ENCODE measurements at regions not wholly inside any gene's neighbourhood (a gene's known extent, or its start where the extent isn't known, plus 50 kb on each side); places are given as distances from the start of the nearest gene placed in this dataset.

GRCh38 chr1:163571950-163572349 lies 250.2 kb downstream of the NUF2 start:
- H3K27ac ChIP-seq, result no peak overlapping the region
- H3K4me3 ChIP-seq, result no peak overlapping the region
- no peaks in the 10 kb centered on the region for H3K36me3 ChIP-seq
- no peaks in the 10 kb centered on the region for H3K4me1 ChIP-seq
- TF ChIP-seq CTCF (IDR thresholded peaks at IDR 0.05), result no peak
- H3K9me3 ChIP-seq, result no peaks in the 10 kb centered on the region
- DNase-seq (no peak), ATAC-seq (no peak)
- intact Hi-C loops (cut with DNase I), result no loop called here
- no peaks in the 10 kb centered on the region for H3K27me3 ChIP-seq

- TF ChIP-seq CTCF (IDR thresholded peaks at IDR 0.05), result no peak
- Histone ChIP-seq H3K9me3 (no peaks in the 10 kb centered on the region), H3K27me3 (no peaks in the 10 kb centered on the region), H3K27ac (no peak overlapping the region), H3K36me3 (no peaks in the 10 kb centered on the region), H3K4me3 (no peak overlapping the region), H3K4me1 (no peaks in the 10 kb centered on the region)
- no peak for ATAC-seq
- intact Hi-C loops (cut with DNase I), result no loop called here
- no peak for DNase-seq
Observed at GRCh38 chr1:163574119-163574518, 252.4 kb downstream of the NUF2 start.

GRCh38 chr1:163580926-163581325 lies 259.2 kb downstream of the NUF2 start:
- no peak for TF ChIP-seq CTCF (IDR thresholded peaks at IDR 0.05)
- DNase-seq (no peak), ATAC-seq (no peak)
- no peak overlapping the region for H3K4me3 ChIP-seq
- no peaks in the 10 kb centered on the region for H3K4me1 ChIP-seq
- intact Hi-C loops (cut with DNase I), result no loop called here
- no peaks in the 10 kb centered on the region for H3K9me3 ChIP-seq
- H3K27ac ChIP-seq, result no peak overlapping the region
- H3K36me3 ChIP-seq, result no peaks in the 10 kb centered on the region
- no peaks in the 10 kb centered on the region for H3K27me3 ChIP-seq

GRCh38 chr1:163583661-163584181 lies 262.0 kb downstream of the NUF2 start:
- H3K27ac ChIP-seq, result no peak overlapping the region
- H3K36me3 ChIP-seq, result no peaks in the 10 kb centered on the region
- DNase-seq (no peak), ATAC-seq (no peak)
- no peaks in the 10 kb centered on the region for H3K27me3 ChIP-seq
- TF ChIP-seq CTCF (IDR thresholded peaks at IDR 0.05), result no peak
- H3K4me3 ChIP-seq, result no peak overlapping the region
- no peaks in the 10 kb centered on the region for H3K4me1 ChIP-seq
- no peaks in the 10 kb centered on the region for H3K9me3 ChIP-seq
- intact Hi-C loops (cut with DNase I), result no loop called here

GRCh38 chr1:163585796-163586195 lies 264.0 kb downstream of the NUF2 start:
- Histone ChIP-seq H3K36me3 (no peaks in the 10 kb centered on the region), H3K27ac (no peak overlapping the region), H3K4me1 (no peaks in the 10 kb centered on the region), H3K27me3 (no peaks in the 10 kb centered on the region), H3K4me3 (no peak overlapping the region), H3K9me3 (no peaks in the 10 kb centered on the region)
- no peak for TF ChIP-seq CTCF (IDR thresholded peaks at IDR 0.05)
- DNase-seq (no peak), ATAC-seq (no peak)
- intact Hi-C loops (cut with DNase I), result no loop called here

Measured in left lung (tissue), 4 donors.